ENCODE measurements at regions not wholly inside any gene's neighbourhood (a gene's known extent, or its start where the extent isn't known, plus 50 kb on each side); places are given as distances from the start of the nearest gene placed in this dataset.

GRCh38 chrX:93332329-93332728 is 341.0 kb downstream of the NAP1L3 start:
- H4K20me1 ChIP-seq (ENCODE audit: low read depth): no peaks in the 10 kb centered on the region
- no peaks in the 10 kb centered on the region for H3F3A ChIP-seq (ENCODE audit: low read depth)
- no peak overlapping the region for H3K27ac Mint-ChIP-seq
- no peaks in the 10 kb centered on the region for H3K4me1 ChIP-seq
- TF ChIP-seq CTCF (IDR thresholded peaks at IDR 0.05) (no peak), EZH2 (IDR thresholded peaks at IDR 0.05) (no peak), EZH2phosphoT487 (IDR thresholded peaks at IDR 0.05) (no peak)
- H3K36me3 ChIP-seq: no peaks in the 10 kb centered on the region
- DNase-seq (ENCODE audit: low spot score): no peak
- H3K4me3 Mint-ChIP-seq: no peak overlapping the region
- no peaks in the 10 kb centered on the region for H3K27me3 ChIP-seq
- no peaks in the 10 kb centered on the region for H3K36me3 Mint-ChIP-seq
- peak overlapping the region; percentile 39 for H2AFZ ChIP-seq (replicated peaks)
- no peak overlapping the region for H3K27ac ChIP-seq
- no peak overlapping the region for H3K9ac ChIP-seq
- H3K27me3 Mint-ChIP-seq (ENCODE audit: insufficient read depth, low read depth): no peaks in the 10 kb centered on the region
- no peak overlapping the region for H3K4me3 ChIP-seq
- no peak overlapping the region for H3K4me2 ChIP-seq
- no peaks in the 10 kb centered on the region for H3K9me3 Mint-ChIP-seq
- H3K4me1 Mint-ChIP-seq: no peaks in the 10 kb centered on the region
- H3K9me3 ChIP-seq (ENCODE audit: low read depth): no peaks in the 10 kb centered on the region
- no peaks in the 10 kb centered on the region for H3K79me2 ChIP-seq (ENCODE audit: low read depth)

GRCh38 chrX:93322110-93322509 is 351.3 kb downstream of the NAP1L3 start:
- Mint-ChIP-seq H3K4me1 (no peaks in the 10 kb centered on the region), H3K36me3 (no peaks in the 10 kb centered on the region), H3K27ac (no peak overlapping the region), H3K9me3 (no peaks in the 10 kb centered on the region), H3K4me3 (no peak overlapping the region), H3K27me3 (ENCODE audit: insufficient read depth, low read depth) (no peaks in the 10 kb centered on the region)
- H3K4me2 ChIP-seq: no peak overlapping the region
- H3K4me3 ChIP-seq: no peak overlapping the region
- no peak for DNase-seq (ENCODE audit: low spot score)
- H3F3A ChIP-seq (ENCODE audit: low read depth): no peaks in the 10 kb centered on the region
- H3K27ac ChIP-seq: no peak overlapping the region
- H3K79me2 ChIP-seq (ENCODE audit: low read depth): no peaks in the 10 kb centered on the region
- TF ChIP-seq EZH2phosphoT487 (IDR thresholded peaks at IDR 0.05): no peak
- TF ChIP-seq CTCF (IDR thresholded peaks at IDR 0.05): no peak
- no peak for TF ChIP-seq EZH2 (IDR thresholded peaks at IDR 0.05)
- no peak overlapping the region for H3K9ac ChIP-seq
- H3K4me1 ChIP-seq: no peaks in the 10 kb centered on the region
- no peaks in the 10 kb centered on the region for H3K27me3 ChIP-seq
- H3K9me3 ChIP-seq (ENCODE audit: low read depth): no peaks in the 10 kb centered on the region
- H4K20me1 ChIP-seq (ENCODE audit: low read depth): no peaks in the 10 kb centered on the region
- H2AFZ ChIP-seq (replicated peaks): no peak overlapping the region
- H3K36me3 ChIP-seq: no peaks in the 10 kb centered on the region

- Mint-ChIP-seq H3K4me3 (no peak overlapping the region), H3K4me1 (no peaks in the 10 kb centered on the region), H3K27me3 (ENCODE audit: insufficient read depth, low read depth) (peaks cover 3% of the 10 kb centered on the region), H3K27ac (no peak overlapping the region), H3K36me3 (no peaks in the 10 kb centered on the region), H3K9me3 (no peaks in the 10 kb centered on the region)
- Histone ChIP-seq H3K79me2 (ENCODE audit: low read depth) (no peaks in the 10 kb centered on the region), H3K4me2 (no peak overlapping the region), H3K36me3 (no peaks in the 10 kb centered on the region), H3F3A (ENCODE audit: low read depth) (no peaks in the 10 kb centered on the region), H4K20me1 (ENCODE audit: low read depth) (no peaks in the 10 kb centered on the region), H3K27me3 (no peaks in the 10 kb centered on the region), H3K9ac (no peak overlapping the region), H3K9me3 (ENCODE audit: low read depth) (no peaks in the 10 kb centered on the region), H3K4me1 (no peaks in the 10 kb centered on the region), H3K27ac (no peak overlapping the region), H3K4me3 (no peak overlapping the region), H2AFZ (replicated peaks) (peak overlapping the region; percentile 63)
- TF ChIP-seq EZH2 (IDR thresholded peaks at IDR 0.05): no peak
- TF ChIP-seq EZH2phosphoT487 (IDR thresholded peaks at IDR 0.05): no peak
- TF ChIP-seq CTCF (IDR thresholded peaks at IDR 0.05): no peak
- peak; percentile 20 for DNase-seq (ENCODE audit: low spot score)
Measured at GRCh38 chrX:93319609-93320008, 353.8 kb downstream of the NAP1L3 start.

Measured in neural progenitor cell (in vitro differentiated cells).